ENCODE measurements at regions not wholly inside any gene's neighbourhood (a gene's known extent, or its start where the extent isn't known, plus 50 kb on each side); places are given as distances from the start of the nearest gene placed in this dataset.

DNA sequence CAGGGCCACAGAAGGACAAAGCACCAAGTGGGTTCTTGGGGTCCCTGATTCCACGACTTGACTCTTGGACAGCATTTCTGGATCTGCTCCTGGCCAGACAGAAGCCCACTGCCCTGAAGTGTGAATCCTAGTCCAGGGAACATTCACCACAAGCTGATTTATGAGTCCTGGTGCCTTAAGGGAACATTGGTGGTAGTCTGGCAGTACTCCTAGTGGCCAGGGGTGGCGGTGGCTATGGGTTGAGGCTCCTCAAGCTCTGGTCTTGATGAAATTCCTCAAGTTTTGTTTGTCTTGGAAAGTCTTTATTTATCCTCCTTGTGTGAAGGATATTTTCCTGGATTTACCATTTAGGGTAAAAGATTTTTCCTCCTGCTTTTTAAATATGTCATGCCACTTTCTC lies 307.5 kb downstream of the PYDC2 start:
- Mint-ChIP-seq H3K9me3 (ENCODE audit: low read depth) (peaks cover 3% of the 10 kb centered on the region), H3K4me3 (ENCODE audit: low read depth) (no peak overlapping the region), H3K27ac (no peak overlapping the region), H3K36me3 (ENCODE audit: insufficient read depth) (no peaks in the 10 kb centered on the region), H3K4me1 (ENCODE audit: low read depth) (no peaks in the 10 kb centered on the region), H3K27me3 (no peaks in the 10 kb centered on the region)
- no peak for DNase-seq (ENCODE audit: low spot score, unreplicated experiment)
- TF ChIP-seq, protein P1, sequence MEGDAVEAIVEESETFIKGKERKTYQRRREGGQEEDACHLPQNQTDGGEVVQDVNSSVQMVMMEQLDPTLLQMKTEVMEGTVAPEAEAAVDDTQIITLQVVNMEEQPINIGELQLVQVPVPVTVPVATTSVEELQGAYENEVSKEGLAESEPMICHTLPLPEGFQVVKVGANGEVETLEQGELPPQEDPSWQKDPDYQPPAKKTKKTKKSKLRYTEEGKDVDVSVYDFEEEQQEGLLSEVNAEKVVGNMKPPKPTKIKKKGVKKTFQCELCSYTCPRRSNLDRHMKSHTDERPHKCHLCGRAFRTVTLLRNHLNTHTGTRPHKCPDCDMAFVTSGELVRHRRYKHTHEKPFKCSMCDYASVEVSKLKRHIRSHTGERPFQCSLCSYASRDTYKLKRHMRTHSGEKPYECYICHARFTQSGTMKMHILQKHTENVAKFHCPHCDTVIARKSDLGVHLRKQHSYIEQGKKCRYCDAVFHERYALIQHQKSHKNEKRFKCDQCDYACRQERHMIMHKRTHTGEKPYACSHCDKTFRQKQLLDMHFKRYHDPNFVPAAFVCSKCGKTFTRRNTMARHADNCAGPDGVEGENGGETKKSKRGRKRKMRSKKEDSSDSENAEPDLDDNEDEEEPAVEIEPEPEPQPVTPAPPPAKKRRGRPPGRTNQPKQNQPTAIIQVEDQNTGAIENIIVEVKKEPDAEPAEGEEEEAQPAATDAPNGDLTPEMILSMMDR (IDR thresholded peaks at IDR 0.05; ENCODE audit: unreplicated experiment), result no peak

DNA sequence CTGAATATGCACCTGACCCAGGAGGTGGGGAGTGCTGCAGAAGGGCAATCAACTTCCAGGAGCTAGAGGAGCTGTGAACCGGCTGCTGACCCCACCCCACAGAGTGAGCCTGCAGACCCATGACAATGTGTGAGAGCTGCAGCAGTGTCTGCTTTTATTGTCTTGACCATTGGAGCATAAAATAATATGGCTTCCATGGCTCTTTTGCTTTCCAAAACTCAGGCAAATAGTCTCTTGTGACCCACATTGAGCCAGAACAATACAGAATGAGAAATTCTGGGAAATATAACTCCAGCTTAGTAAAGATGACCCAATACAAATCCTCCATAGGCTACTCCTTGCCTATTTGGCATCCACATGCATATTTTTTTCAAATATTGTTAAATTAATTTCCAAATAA lies 309.6 kb downstream of the PYDC2 start:
- Mint-ChIP-seq H3K36me3 (ENCODE audit: insufficient read depth) (no peaks in the 10 kb centered on the region), H3K4me3 (ENCODE audit: low read depth) (no peak overlapping the region), H3K27me3 (no peaks in the 10 kb centered on the region), H3K4me1 (ENCODE audit: low read depth) (no peaks in the 10 kb centered on the region), H3K9me3 (ENCODE audit: low read depth) (peaks cover 3% of the 10 kb centered on the region), H3K27ac (no peak overlapping the region)
- TF ChIP-seq, protein P1 (IDR thresholded peaks at IDR 0.05; ENCODE audit: unreplicated experiment), result no peak
- DNase-seq (ENCODE audit: low spot score, unreplicated experiment), result no peak

DNA sequence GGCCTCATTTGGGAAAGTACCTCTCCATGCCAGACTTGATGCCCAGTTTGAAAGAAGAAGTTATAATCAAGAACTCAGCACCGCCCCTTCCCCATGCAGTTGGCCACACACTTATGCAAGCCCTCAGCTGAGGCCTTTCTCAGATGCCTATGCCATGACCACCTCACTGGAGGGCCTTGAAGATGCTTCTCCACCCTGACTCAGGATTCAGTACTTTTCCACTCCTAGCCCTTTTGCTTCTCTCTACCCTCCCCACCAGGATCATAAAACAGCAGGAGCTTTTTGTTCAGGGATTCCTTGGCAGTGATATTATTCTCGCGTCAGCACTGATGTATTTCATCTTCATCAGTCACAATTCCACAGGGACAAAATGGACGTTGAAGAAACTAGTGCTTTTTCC lies 313.5 kb downstream of the PYDC2 start:
- H3K27ac Mint-ChIP-seq, result no peak overlapping the region
- H3K9me3 Mint-ChIP-seq (ENCODE audit: low read depth), result peaks cover 13% of the 10 kb centered on the region
- H3K27me3 Mint-ChIP-seq, result no peaks in the 10 kb centered on the region
- peaks cover 3% of the 10 kb centered on the region for H3K36me3 Mint-ChIP-seq (ENCODE audit: insufficient read depth)
- TF ChIP-seq, protein P1 (IDR thresholded peaks at IDR 0.05; ENCODE audit: unreplicated experiment), result no peak
- no peaks in the 10 kb centered on the region for H3K4me1 Mint-ChIP-seq (ENCODE audit: low read depth)
- H3K4me3 Mint-ChIP-seq (ENCODE audit: low read depth), result no peak overlapping the region
- no peak for DNase-seq (ENCODE audit: low spot score, unreplicated experiment)

DNA sequence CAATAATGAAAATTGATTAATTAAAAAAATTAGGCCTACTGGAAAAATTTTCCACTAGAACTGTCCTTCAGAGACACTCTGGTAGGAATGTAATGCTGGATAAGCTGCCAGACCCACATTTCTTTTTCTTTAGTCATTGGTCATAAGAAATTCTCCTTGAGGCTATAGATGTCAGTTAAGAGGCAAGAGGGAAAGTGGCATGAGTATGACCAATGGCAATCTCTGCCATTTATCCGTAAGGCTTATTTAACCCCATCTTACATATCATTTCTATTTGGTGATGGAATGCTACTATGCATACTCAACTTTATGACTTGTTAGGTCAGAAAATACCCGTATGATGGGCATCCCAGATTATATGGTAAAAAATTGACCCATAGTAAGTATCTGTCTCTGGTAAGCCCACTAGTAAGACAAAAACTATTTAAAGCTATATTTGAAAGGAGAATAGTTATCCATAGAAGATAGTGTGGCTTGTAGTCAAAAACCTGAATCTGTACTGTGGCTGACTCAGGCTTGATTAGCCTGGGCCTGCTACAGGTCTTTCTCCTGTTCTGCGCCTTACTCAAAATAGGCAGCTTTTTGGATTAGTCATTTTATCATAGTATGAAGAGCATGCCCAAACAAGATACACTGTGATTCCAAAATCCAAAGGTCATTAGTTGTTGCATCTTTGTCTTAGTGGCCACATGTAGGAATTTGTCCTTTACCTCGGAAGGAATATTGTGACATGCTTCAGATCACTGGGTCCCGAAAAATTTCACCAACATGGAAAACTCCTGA lies 314.7 kb downstream of the PYDC2 start:
- TF ChIP-seq, protein P1 (IDR thresholded peaks at IDR 0.05; ENCODE audit: unreplicated experiment), result no peak
- no peak overlapping the region for H3K27ac Mint-ChIP-seq
- no peak overlapping the region for H3K4me3 Mint-ChIP-seq (ENCODE audit: low read depth)
- no peak for DNase-seq (ENCODE audit: low spot score, unreplicated experiment)
- H3K36me3 Mint-ChIP-seq (ENCODE audit: insufficient read depth), result peaks cover 3% of the 10 kb centered on the region
- H3K9me3 Mint-ChIP-seq (ENCODE audit: low read depth), result peaks cover 13% of the 10 kb centered on the region
- H3K4me1 Mint-ChIP-seq (ENCODE audit: low read depth), result no peaks in the 10 kb centered on the region
- H3K27me3 Mint-ChIP-seq, result no peaks in the 10 kb centered on the region

DNA sequence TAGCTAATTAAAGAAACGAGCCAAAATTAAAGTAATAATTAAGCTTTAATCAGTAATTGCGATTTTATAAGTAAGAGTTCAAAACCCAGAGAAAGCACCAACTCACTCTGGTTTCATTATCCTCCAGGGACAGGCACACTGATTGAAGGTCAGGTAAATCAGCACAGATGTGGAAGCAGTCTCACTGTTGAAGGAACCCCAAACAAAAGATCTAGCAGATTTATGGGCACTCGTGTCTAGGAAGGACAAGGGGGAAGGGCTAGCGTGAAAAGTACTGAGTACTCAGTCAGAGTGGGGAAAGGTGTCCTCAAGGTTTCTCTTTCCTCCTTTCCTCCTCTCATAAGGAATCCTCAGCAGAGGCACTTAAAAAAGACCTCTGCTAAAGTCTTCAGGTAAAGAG lies 320.1 kb downstream of the PYDC2 start:
- no peaks in the 10 kb centered on the region for H3K27me3 Mint-ChIP-seq
- H3K27ac Mint-ChIP-seq, result no peak overlapping the region
- peaks cover 13% of the 10 kb centered on the region for H3K9me3 Mint-ChIP-seq (ENCODE audit: low read depth)
- DNase-seq (ENCODE audit: low spot score, unreplicated experiment), result no peak
- no peak overlapping the region for H3K4me3 Mint-ChIP-seq (ENCODE audit: low read depth)
- TF ChIP-seq, protein P1 (IDR thresholded peaks at IDR 0.05; ENCODE audit: unreplicated experiment), result no peak
- no peaks in the 10 kb centered on the region for H3K4me1 Mint-ChIP-seq (ENCODE audit: low read depth)
- H3K36me3 Mint-ChIP-seq (ENCODE audit: insufficient read depth), result peaks cover 3% of the 10 kb centered on the region
